ENCODE measurements at regions not wholly inside any gene's neighbourhood (a gene's known extent, or its start where the extent isn't known, plus 50 kb on each side); places are given as distances from the start of the nearest gene placed in this dataset.

DNA sequence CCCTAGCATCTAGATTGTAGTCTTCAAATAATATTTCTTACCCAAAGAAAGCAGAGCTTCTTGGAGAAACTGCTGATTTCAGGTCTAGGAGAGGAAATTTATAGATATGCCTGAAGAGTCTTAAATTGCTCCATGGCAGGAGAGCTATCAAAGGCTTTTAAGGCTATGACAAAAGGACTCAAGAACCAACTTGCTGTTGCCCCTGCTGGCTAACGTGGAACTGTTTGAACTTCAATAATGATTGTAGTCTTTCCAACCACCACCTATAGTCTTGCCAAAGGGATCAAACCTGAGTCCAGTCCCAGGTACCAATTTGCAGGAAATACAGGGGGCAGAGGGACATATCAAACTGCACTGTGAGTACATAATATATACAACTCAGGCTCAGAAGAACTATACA lies 336.2 kb upstream of the ESRRG start:
- no peak for ATAC-seq
- TF ChIP-seq ZFP3 (CRISPR knock-in tag; IDR thresholded peaks at IDR 0.05) (no peak), ZNF565 (CRISPR knock-in tag; conservative IDR thresholded peaks at IDR 0.05; ENCODE audit: low read depth) (no peak), ZNF70 (CRISPR knock-in tag; IDR thresholded peaks at IDR 0.05) (no peak), ZC3H10 (CRISPR knock-in tag; IDR thresholded peaks at IDR 0.05) (no peak), TCF4 (CRISPR knock-in tag; IDR thresholded peaks at IDR 0.05; ENCODE audit: borderline replicate concordance) (no peak), CSDC2 (CRISPR knock-in tag; IDR thresholded peaks at IDR 0.05) (no peak), SNAI2 (CRISPR knock-in tag; IDR thresholded peaks at IDR 0.05) (no peak), BACH2 (CRISPR knock-in tag; IDR thresholded peaks at IDR 0.05; ENCODE audit: borderline replicate concordance) (no peak), ZFP30 (CRISPR knock-in tag; IDR thresholded peaks at IDR 0.05) (no peak), OSR1 (CRISPR knock-in tag; IDR thresholded peaks at IDR 0.05) (no peak), ESRRG (CRISPR knock-in tag; IDR thresholded peaks at IDR 0.05) (no peak), ZNF8 (CRISPR knock-in tag; IDR thresholded peaks at IDR 0.05) (no peak)
- TF ChIP-seq, protein P1, sequence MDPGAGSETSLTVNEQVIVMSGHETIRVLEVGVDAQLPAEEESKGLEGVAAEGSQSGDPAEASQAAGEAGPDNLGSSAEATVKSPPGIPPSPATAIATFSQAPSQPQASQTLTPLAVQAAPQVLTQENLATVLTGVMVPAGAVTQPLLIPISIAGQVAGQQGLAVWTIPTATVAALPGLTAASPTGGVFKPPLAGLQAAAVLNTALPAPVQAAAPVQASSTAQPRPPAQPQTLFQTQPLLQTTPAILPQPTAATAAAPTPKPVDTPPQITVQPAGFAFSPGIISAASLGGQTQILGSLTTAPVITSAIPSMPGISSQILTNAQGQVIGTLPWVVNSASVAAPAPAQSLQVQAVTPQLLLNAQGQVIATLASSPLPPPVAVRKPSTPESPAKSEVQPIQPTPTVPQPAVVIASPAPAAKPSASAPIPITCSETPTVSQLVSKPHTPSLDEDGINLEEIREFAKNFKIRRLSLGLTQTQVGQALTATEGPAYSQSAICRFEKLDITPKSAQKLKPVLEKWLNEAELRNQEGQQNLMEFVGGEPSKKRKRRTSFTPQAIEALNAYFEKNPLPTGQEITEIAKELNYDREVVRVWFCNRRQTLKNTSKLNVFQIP (CRISPR knock-in tag; IDR thresholded peaks at IDR 0.05; ENCODE audit: borderline replicate concordance, low read depth) = no peak
- TF ChIP-seq, protein P2, sequence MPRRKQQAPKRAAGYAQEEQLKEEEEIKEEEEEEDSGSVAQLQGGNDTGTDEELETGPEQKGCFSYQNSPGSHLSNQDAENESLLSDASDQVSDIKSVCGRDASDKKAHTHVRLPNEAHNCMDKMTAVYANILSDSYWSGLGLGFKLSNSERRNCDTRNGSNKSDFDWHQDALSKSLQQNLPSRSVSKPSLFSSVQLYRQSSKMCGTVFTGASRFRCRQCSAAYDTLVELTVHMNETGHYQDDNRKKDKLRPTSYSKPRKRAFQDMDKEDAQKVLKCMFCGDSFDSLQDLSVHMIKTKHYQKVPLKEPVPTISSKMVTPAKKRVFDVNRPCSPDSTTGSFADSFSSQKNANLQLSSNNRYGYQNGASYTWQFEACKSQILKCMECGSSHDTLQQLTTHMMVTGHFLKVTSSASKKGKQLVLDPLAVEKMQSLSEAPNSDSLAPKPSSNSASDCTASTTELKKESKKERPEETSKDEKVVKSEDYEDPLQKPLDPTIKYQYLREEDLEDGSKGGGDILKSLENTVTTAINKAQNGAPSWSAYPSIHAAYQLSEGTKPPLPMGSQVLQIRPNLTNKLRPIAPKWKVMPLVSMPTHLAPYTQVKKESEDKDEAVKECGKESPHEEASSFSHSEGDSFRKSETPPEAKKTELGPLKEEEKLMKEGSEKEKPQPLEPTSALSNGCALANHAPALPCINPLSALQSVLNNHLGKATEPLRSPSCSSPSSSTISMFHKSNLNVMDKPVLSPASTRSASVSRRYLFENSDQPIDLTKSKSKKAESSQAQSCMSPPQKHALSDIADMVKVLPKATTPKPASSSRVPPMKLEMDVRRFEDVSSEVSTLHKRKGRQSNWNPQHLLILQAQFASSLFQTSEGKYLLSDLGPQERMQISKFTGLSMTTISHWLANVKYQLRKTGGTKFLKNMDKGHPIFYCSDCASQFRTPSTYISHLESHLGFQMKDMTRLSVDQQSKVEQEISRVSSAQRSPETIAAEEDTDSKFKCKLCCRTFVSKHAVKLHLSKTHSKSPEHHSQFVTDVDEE (CRISPR knock-in tag; IDR thresholded peaks at IDR 0.05) = no peak
- TF ChIP-seq, protein P3, sequence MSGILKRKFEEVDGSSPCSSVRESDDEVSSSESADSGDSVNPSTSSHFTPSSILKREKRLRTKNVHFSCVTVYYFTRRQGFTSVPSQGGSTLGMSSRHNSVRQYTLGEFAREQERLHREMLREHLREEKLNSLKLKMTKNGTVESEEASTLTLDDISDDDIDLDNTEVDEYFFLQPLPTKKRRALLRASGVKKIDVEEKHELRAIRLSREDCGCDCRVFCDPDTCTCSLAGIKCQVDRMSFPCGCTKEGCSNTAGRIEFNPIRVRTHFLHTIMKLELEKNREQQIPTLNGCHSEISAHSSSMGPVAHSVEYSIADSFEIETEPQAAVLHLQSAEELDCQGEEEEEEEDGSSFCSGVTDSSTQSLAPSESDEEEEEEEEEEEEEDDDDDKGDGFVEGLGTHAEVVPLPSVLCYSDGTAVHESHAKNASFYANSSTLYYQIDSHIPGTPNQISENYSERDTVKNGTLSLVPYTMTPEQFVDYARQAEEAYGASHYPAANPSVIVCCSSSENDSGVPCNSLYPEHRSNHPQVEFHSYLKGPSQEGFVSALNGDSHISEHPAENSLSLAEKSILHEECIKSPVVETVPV (CRISPR knock-in tag; IDR thresholded peaks at IDR 0.05) = no peak

DNA sequence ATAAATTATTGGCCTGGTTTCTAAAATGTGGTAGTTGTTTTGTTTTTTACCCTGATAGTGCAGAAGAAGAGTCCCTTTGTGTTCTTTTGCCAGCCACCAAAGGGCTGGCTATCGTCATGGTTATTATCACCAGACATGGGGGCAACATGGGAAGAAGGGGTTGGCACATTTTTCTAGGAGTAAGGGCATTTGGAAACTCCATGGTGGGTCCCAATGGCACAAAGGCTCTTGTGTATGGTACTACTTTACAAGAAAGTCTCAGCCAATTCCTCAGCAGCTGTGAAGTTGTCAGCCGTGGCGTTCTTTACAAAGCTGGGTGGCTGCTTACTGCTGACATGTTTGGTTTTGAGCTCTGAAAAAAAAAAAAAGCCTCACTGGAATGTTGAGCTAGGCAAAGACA lies 330.4 kb upstream of the ESRRG start:
- TF ChIP-seq, protein P2 (CRISPR knock-in tag; IDR thresholded peaks at IDR 0.05) = no peak
- TF ChIP-seq CSDC2 (CRISPR knock-in tag; IDR thresholded peaks at IDR 0.05) (no peak), BACH2 (CRISPR knock-in tag; IDR thresholded peaks at IDR 0.05; ENCODE audit: borderline replicate concordance) (no peak), ZFP3 (CRISPR knock-in tag; IDR thresholded peaks at IDR 0.05) (no peak), ZNF70 (CRISPR knock-in tag; IDR thresholded peaks at IDR 0.05) (no peak), GLIS3 (CRISPR knock-in tag; IDR thresholded peaks at IDR 0.05) (no peak), ZC3H10 (CRISPR knock-in tag; IDR thresholded peaks at IDR 0.05) (no peak), OSR1 (CRISPR knock-in tag; IDR thresholded peaks at IDR 0.05) (no peak), PPARA (CRISPR knock-in tag; IDR thresholded peaks at IDR 0.05; ENCODE audit: borderline replicate concordance) (no peak), ESRRG (CRISPR knock-in tag; IDR thresholded peaks at IDR 0.05) (no peak), ISL1 (CRISPR knock-in tag; IDR thresholded peaks at IDR 0.05) (no peak), ARNTL (CRISPR knock-in tag; IDR thresholded peaks at IDR 0.05; ENCODE audit: borderline replicate concordance, low read depth) (no peak), SNAI2 (CRISPR knock-in tag; IDR thresholded peaks at IDR 0.05) (no peak), ZFP30 (CRISPR knock-in tag; IDR thresholded peaks at IDR 0.05) (no peak), ZNF565 (CRISPR knock-in tag; conservative IDR thresholded peaks at IDR 0.05; ENCODE audit: low read depth) (no peak)
- TF ChIP-seq, protein P1 (CRISPR knock-in tag; IDR thresholded peaks at IDR 0.05; ENCODE audit: borderline replicate concordance, low read depth) = no peak
- TF ChIP-seq, protein P4, sequence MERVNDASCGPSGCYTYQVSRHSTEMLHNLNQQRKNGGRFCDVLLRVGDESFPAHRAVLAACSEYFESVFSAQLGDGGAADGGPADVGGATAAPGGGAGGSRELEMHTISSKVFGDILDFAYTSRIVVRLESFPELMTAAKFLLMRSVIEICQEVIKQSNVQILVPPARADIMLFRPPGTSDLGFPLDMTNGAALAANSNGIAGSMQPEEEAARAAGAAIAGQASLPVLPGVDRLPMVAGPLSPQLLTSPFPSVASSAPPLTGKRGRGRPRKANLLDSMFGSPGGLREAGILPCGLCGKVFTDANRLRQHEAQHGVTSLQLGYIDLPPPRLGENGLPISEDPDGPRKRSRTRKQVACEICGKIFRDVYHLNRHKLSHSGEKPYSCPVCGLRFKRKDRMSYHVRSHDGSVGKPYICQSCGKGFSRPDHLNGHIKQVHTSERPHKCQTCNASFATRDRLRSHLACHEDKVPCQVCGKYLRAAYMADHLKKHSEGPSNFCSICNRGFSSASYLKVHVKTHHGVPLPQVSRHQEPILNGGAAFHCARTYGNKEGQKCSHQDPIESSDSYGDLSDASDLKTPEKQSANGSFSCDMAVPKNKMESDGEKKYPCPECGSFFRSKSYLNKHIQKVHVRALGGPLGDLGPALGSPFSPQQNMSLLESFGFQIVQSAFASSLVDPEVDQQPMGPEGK (CRISPR knock-in tag; IDR thresholded peaks at IDR 0.05; ENCODE audit: borderline replicate concordance) = no peak
- TF ChIP-seq, protein P5, sequence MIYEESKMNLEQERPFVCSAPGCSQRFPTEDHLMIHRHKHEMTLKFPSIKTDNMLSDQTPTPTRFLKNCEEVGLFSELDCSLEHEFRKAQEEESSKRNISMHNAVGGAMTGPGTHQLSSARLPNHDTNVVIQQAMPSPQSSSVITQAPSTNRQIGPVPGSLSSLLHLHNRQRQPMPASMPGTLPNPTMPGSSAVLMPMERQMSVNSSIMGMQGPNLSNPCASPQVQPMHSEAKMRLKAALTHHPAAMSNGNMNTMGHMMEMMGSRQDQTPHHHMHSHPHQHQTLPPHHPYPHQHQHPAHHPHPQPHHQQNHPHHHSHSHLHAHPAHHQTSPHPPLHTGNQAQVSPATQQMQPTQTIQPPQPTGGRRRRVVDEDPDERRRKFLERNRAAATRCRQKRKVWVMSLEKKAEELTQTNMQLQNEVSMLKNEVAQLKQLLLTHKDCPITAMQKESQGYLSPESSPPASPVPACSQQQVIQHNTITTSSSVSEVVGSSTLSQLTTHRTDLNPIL (CRISPR knock-in tag; IDR thresholded peaks at IDR 0.05; ENCODE audit: low read depth) = no peak
- ATAC-seq = no peak

Measured in SK-N-SH treated with all-trans-retinoic acid at 6 μM for 48 hours (cell line).